GM18861 (cell line): ENCODE measurements at regions not wholly inside any gene's neighbourhood (a gene's known extent, or its start where the extent isn't known, plus 50 kb on each side); places are given as distances from the start of the nearest gene placed in this dataset.
"Not testable (repeated sequence)": the region's sequence is repeated elsewhere in the genome, so short reads cannot be mapped to it uniquely, and the experiment has no call there.

Experiments used
- ATAC-seq: cut with Tn5 transposase; IDR thresholded peaks from one replicate; pipeline ENCODE4 v1.9.1; 2021; ENCODE audit not compliant: unreplicated experiment

DNA sequence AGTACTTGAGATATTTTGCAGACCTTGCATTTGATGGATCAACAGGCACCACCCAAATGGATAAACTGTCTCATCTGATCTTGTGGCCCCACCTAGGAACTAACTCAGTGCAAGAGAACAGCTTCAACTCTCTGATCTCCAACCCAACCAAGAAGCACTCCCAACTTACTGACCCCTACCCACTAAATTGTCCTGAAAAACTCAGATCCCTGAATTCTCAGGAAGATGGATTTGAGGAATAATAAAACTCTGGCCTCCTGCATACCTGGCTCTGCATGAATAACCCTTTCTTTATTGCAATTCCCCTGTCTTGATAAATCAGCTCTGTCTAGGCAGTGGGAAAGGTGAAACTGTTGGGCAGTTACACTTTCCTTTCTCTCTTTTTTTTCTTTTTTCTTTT, 247.9 kb downstream of the ZPLD1 start:
- ATAC-seq = no peak

DNA sequence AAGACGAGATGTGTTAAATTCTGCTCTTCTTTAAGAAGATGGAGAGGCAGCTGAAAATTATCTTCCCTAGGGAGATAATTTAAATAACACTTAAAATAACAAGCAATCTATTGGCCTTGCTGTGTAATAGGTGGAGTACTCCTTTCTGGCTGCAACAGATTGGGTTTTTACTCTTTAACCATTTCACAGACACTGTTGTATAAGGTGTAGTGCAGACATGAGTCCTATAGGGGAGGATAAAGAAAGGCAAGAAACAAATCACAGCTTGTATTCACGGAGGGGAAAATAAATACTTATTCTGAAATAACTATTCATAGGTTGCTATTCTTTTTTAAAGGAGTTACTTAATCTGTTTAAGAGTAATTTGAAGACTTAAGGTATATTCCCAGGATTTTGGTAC, 252.0 kb downstream of the ZPLD1 start:
- no peak for ATAC-seq

DNA sequence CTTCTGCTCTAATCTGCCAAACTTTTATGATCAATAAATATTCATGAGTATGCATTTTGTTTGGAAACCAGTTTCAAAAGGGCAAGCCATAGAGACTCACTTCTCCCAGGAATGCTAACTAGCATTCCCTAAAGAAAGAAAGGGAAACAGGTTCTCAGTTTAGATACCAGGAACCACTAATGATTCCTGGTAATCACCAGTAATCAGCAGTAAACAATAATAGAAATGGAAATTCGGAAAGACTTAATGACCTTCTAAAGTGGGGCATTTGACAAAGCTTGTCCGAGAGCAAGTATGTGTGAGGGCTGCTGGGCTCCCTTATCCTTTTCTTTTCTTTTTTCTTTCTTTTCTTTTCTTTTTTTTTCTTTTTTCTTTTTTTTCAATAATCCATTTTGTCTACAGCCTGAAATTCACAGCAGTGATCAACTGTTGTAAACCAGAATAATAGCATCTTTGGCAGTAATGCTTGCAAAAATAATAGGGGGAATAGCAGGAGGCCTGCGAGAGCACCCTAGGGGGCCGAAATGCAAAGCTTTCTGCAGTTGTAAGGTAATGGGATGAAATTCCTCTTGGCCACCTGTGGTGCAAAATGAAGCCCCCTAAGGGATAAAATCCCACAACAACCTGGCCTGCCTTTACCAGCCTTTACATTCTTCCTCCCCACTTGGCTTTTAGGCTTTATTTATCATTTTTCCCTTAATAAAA, 253.2 kb downstream of the ZPLD1 start:
- ATAC-seq = no peak

DNA sequence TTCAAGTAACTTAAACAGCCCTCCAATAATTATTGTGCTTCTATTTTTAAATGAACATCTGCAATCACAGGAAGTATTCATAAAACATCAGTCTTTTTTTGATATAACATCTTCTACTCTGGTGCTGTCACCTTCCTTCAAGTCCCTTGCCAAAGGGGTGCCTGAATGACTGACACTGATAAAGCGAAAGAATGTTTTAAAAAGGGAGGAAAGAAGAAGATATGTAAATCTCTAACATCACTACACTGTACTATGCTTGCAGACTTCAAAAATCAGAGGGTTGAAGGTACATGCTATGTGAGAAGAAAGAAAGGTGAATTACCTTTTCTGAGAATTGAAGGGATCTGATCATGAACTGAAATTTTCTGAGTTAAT, 253.7 kb downstream of the ZPLD1 start:
- no peak for ATAC-seq

DNA sequence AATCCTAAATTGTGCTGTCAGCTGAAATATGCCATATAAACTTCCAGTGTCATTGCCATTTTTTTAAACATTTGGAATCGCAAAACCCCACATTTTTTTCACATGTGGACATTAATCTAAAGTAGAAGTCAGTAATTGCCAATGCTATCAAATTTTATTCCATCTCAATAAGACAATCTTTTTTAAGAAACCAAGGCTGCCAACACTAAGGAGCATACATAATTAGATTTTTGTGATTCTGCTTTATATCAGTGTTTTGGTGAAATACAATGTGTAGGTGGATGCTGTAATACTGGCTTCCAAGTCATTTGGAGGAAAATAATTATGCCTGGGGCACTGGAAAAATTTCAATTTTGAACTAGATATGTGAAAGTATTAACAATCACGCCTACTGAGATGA, 256.7 kb downstream of the ZPLD1 start:
- no peak for ATAC-seq

DNA sequence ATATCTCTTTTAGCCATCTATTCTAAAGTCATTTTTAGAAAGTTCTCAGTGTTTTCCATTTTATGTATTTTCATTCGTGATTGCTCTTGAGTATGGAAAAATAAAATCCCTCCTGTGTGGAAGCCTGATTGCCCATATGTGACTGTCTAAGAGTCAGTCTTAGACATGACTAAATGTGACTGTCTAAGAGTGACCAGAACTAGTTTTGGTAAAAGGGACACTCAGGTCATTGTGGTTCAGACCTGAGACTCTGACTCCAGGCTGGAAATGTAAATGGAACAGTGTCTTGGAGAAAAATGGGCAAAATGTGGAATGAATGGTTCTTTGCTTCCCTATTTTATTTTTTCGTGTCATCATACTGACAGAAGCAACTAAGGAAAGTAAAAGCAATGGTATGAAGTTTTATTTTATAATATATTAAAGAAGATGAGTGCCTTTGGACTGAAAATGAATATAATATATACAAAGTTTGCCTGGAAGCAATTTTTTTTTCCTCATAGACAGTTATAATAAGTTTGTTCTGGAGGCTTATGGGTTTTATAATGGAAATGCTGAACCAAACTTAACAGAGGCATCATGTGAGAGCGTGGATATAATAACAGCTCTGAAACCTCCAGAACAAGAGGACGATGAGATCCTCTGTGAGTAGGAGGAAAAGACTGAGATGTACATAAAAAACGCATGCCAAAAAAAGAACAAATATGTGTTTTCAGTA, 264.4 kb downstream of the ZPLD1 start:
- no peak for ATAC-seq

DNA sequence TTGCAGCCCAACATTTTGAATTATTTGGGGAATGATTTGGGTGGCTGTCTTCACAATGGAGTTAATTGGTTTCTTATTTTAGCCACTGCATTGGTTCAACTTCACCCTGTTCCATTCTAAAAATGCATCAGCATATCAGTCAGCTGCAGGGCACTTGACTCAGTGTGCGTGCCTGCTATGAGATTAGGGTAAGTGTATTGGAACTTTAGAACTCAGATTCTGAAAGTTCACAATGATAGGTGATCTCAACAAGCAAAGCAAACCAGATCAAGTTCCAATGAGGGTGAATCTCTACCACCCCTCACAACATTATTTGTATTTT, 265.0 kb downstream of the ZPLD1 start:
- ATAC-seq = no peak

DNA sequence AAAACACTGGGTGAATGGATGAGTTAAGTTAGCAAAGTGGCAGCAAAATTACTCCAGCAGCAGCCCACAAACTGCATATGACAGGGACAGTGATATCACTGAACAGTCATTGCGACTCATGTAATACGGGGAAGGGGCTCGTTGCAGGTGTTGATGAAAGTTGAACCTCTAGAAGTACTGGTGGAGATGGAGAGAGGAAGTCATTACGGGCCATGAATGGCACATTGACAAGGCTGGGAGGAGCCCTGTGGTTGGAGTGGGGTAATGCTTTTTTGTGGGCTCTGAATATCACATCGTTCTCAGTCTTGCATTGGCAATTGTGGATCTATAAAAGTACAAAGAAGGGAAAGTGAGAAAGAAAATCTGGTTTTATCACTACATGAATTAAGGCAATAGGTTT, 278.1 kb downstream of the ZPLD1 start:
- ATAC-seq = no peak

DNA sequence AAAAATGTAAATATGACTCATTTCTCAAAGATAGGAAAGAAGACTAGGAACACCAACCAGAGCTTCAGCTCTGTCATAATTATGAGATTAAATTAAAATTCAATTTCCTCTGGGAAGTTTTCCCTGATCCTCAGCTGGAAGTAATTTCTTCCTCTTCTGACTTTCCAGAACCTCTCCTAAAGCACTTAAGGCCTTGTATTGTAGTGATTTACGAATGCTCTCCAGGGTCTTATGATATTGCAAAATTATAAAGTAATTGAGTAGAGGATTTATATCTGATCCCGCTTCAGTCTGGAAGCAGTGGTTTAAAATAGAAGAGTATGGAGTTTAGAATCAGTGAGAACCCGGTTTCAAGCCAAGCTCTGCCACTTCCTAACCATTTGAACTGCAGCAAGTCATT, 279.8 kb downstream of the ZPLD1 start:
- peak; percentile 19 for ATAC-seq

DNA sequence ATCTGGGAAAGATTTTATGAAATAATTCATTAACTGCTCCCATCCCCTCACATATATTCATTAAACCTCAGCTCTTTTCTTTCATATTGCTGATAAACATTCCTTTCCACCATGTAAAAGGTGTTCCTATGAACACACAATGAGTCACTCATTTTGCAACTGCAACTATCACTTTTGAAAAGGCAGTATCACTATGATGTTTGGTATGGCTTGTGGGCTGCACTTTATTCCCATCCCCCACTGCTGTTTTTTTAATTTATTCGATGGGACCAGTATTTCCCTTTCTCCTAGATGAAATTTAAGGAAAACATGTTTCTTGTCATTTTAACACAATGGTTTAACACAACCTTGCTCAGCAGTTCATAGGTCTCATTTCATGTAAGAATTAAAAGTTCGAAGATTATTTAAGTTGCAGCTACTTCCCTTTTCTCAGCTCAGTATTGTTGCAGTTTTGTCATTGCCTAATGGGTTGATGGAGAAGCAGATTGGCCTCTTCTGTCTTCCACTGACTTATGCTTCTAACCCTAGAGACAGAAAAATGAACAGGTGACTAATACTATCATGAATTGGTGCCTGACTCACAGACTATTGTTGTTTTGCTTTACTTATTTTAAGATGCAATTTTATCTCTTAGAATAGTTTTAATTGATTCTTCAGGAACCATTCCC, 280.3 kb downstream of the ZPLD1 start:
- peak; percentile 93 for ATAC-seq

DNA sequence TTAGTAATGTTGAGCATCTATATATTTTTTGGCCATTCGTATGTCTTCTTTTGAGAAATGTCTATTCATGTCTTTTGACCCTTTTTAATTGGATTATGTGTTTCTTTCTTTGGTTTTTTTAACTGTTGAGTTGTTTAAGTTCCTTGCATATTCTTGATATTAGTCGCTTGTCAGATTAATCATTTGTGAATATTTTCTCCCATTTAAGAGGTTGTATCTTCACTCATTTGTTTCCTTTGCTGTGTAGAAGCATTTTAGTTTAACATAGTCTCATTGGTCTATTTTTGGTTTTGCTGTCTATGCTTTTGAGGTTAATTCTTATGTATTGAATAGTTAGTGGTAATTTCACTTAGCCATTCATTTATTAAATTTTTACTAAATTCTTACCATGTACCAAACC, 283.8 kb downstream of the ZPLD1 start:
- no peak for ATAC-seq

DNA sequence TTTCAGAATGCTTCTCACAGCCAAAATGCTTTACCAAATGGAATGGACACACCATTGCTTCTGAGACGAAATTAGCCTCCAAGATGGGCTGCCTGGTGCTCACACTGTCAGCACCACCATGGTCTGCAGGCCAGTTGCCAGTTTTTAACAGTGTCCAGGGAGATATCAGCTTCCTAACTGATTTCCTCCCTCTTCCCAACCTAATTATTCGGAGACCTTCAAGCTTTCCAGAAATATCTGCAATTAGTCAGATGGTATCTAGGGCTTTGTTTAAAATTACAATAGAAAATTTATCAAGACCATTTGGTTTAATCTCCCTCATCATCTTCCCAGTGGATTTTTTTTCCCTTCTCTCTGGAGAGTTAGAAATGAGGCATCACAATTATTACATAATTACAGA, 287.5 kb downstream of the ZPLD1 start:
- ATAC-seq = no peak

DNA sequence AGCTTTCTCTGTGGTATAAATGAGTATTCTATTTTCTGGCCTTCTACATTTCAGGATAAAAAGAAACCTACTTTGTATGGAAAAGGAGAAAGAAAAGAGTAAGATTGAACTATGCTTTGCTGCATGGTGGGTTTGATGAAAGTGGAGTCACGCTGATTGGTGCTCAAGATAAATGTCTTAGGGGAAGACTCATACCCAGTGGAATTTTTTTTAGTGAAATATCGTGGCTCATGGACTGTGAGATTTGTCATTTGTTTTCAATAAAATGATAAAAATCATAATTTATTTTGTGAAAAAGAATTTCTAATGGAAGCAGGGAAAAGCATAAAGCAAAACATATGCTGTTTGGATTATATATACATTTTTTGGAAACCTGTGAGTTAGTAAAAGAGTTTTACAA, 292.5 kb downstream of the ZPLD1 start:
- no peak for ATAC-seq

DNA sequence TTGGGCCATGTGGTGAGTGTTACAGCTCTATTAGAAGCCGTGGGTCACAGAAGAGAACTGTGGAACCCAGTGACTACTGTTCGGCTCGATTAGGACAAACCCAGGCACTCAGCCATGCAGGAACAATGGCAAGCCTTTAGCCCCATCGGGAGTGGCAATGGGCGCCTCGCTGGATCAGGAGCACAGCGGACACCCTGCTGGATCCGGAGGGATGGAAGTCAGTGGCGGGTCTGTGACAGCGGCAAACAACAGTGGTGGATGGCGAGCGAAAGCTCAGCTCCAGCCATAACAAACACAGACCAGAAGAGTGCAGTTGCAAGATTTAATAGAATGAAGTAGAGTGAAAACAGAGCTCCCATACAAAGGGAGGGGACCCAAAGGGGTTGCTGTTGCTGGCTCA, 297.8 kb downstream of the ZPLD1 start:
- ATAC-seq = not testable (repeated sequence)

DNA sequence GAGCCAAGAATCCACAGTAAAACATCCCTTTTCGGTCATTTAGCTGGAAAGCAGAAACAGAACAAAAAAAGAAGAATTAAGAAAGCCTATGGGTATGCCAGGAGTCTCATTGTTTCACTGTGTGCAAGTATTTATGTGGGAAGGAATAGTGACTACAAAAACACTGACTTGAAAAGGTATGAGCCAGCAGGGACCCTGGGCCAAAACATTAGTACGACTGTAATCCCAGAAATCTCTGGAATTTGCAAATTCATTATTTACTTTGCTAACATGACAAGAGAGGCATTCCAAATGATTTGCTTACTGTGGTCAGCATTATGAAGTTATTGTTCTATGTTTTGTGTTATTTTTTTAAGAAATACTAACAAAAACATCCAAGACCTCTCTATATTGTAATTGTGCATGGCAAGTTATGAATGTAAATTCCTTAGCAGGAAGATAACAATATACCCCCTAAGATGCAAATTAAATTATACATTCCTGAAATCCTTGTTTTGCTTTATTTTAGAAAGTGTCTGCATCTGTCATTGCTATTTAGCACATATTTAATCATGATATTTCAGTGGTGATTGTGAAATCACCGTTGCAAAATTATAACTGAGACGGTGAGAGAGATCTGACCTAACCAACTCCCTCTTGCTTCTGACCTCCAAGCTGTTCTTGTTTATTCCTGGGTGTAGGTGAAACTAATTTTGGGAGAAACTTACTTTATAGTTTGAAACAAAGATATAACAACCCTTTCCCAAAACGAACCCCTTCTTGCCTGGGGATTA, 299.2 kb downstream of the ZPLD1 start:
- no peak for ATAC-seq

DNA sequence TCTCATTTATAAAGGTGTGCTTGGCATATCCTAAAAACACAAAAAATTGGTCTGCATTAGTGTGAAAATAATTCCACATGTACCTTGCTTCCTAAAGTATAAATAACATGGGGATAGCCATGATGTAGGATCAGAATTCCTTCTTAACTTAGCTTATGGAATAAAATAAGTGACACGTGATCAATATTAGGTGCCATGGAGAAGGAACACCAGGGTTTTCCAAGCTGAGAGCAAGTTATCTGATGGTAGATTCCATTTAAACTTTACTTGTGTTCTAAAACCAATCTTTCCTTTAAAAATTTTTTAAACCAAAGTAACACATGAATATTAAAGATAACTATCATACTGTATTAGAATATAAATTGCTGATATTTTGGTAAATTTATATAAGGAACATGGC, 300.5 kb downstream of the ZPLD1 start:
- no peak for ATAC-seq

DNA sequence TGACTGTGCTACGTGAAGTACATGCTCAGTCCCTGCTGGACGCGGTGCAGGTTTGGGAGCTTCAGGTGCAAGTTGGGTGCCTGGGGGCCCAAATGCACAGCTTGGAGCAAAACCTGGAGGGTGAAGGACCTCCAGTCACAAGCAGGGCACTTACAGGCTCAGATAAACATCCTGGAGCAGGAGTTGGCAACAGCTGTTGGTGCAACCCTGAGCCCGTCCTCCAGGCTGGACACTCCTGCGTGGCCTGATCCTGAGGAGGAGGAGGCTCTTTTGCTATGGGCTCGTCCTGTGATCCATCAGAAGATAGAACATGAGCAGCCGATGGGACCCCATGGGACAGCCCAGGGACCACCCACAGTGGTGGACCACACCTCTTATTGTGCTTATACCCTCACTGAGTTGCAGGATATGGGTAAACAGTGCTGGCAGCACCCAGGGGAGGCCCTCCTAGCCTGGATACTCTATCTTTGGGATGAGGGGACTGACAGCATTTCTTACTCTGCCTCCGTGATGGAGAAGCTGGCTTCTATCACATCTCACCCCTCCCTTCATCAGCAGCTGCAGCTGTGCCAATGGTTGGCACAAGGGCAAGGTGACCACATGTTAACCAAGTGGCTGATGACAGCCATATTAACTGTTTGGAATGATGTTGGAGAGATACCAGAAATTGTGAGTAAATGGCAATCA, 301.6 kb downstream of the ZPLD1 start:
- ATAC-seq = no peak

DNA sequence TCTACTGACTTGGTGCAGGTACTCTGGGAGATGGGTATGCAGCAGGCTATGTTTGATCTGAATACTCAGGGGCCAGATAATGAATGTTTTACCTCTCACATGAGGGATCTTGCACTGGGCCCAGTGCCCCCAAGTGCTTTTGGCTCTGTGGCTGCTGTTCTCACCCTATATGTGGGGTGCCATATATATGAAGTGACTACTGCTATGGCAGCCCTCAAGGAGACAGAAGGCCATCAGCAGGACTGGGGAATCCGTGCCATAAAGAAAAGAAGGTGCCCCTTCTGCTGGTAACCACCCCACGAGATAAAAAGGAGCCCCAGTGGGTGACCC, 302.1 kb downstream of the ZPLD1 start:
- ATAC-seq = no peak

DNA sequence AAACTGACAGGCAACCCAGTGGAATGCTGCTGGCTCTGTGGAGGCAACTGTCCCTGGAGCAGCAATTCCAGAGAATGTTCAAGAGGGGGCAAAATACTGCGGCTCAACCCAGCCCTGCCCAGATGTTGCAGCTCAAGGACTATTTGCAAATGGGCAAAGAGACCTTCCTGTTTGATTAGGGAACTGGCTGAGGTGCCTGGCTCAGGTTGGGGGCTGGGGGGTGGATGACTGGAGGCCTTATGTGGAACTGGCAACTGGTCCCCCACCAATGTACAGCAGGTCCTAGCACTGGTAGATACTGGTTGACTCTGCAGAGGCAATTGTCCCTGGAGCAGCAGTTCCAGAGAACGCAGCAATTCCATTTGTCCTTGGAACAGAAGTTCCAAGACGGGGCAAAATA, 302.5 kb downstream of the ZPLD1 start:
- ATAC-seq = no peak

DNA sequence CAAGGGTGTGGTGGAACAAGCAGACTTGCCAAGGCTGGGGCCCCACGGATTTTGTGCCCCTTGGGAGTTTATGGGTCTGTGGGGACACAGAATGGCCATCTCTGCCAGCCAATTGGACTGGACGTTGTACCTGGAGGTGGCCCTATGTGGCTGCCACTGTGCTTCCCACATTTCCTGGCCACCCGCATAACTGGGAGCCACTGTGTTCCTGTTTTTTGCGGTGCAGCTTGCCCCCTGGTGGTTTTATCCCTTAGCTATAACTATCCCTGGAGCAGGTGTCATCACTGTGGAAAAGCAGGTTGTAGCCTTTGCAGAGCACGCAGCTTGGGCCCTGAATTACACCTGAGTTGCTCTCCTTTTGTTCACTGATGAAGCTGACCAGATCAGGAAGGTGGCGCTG, 306.3 kb downstream of the ZPLD1 start:
- no peak for ATAC-seq

DNA sequence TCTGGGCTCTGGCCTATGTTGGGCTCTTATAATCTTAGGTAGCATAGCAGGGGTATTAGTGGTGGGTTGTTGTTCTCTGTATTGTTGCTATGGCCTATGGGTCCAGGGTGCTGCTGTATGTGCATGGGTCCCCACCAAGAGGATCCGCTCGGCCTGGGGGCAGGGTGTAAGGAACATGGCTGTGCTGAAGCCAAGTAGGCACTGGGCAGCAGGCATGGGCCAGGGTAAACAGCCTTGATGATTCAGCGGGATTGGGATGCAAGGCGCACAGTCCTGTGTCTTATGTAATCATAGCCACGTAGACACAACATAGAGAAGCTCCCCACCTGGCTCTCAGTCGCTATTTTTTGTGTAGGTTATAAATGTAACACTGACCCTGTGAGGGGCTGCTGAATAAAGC, 306.9 kb downstream of the ZPLD1 start:
- ATAC-seq = no peak
